Caco-2 (cell line): ENCODE measurements at regions not wholly inside any gene's neighbourhood (a gene's known extent, or its start where the extent isn't known, plus 50 kb on each side); places are given as distances from the start of the nearest gene placed in this dataset.

Experiments used
- BruUV-seq: library from RNA; stranded (reverse); fragments of 400-500 nt; replicated peaks from 2 replicates; lab custom pipeline; 2021; lab: Mats Ljungman, UMichigan
- CTCF ChIA-PET: fragments of 300-600 bp; sonication (Branson Sonifier 250); formaldehyde crosslinking; loops from one replicate; lab custom pipeline; 2022; ENCODE audit warnings: antibody characterized with exemption; lab: Charles Lee
- POLR2A ChIA-PET: fragments of 300-600 bp; sonication (Branson Sonifier 250); formaldehyde crosslinking; loops from one replicate; lab custom pipeline; 2022; ENCODE audit warnings: antibody characterized with exemption; lab: Charles Lee
- DNase-seq, 2 experiments: peaks; one replicate each; pipeline versions ENCODE4 v3.0.0 to v3.0.0-alpha.2; 2020 to 2022
- H3K27me3 ChIP-seq: replicated peaks from 2 replicates; pipeline ENCODE4 v1.6.0; 2011; ENCODE audit warnings: low read length; ENCODE audit not compliant: control insufficient read depth, insufficient read depth
- H3K36me3 ChIP-seq: 2 replicates; pipeline ENCODE4 v1.5.1; 2011; ENCODE audit warnings: low read length; ENCODE audit not compliant: control insufficient read depth, insufficient read depth
- H3K4me1 ChIP-seq: fragments of 250-450 bp; sonication (Bioruptor Pico); 2 replicates; pipeline ENCODE4 v1.5.1; 2020; ENCODE audit warnings: mild to moderate bottlenecking
- H3K4me3 ChIP-seq: 2 replicates; pipeline ENCODE4 v1.5.1; 2011; ENCODE audit warnings: low read depth, mild to moderate bottlenecking, control low read depth, low read length
- H3K9me3 ChIP-seq: fragments of 250-450 bp; sonication (Bioruptor Pico); 2 replicates; pipeline ENCODE4 v1.5.1; 2020; ENCODE audit warnings: mild to moderate bottlenecking, moderate library complexity
- H3K27ac Mint-ChIP-seq: one replicate; pipeline ENCODE4 v1.8.0; 2022; ENCODE audit warnings: mixed read lengths; ENCODE audit not compliant: unreplicated experiment
- H3K27me3 Mint-ChIP-seq: one replicate; pipeline ENCODE4 v1.8.0; 2022; ENCODE audit warnings: mixed read lengths; ENCODE audit not compliant: insufficient read depth, unreplicated experiment
- H3K36me3 Mint-ChIP-seq: one replicate; pipeline ENCODE4 v1.8.0; 2022; ENCODE audit warnings: mild to moderate bottlenecking, mixed read lengths; ENCODE audit not compliant: insufficient read depth, unreplicated experiment
- H3K4me1 Mint-ChIP-seq: one replicate; pipeline ENCODE4 v1.8.0; 2022; ENCODE audit warnings: low read depth, mixed read lengths; ENCODE audit not compliant: unreplicated experiment
- H3K4me3 Mint-ChIP-seq: one replicate; pipeline ENCODE4 v1.8.0; 2022; ENCODE audit warnings: mild to moderate bottlenecking, moderate library complexity, mixed read lengths; ENCODE audit not compliant: unreplicated experiment
- H3K9me3 Mint-ChIP-seq: one replicate; pipeline ENCODE4 v1.8.0; 2022; ENCODE audit warnings: mixed read lengths; ENCODE audit not compliant: unreplicated experiment
- CTCF ChIP-seq, 2 experiments: fragments of 200-600 bp in 1 of 2; IDR thresholded peaks; 1 replicate in 1 of 2; 2 replicates in 1 of 2; pipeline versions ENCODE4 v1.5.1 to v1.8.0; 2011 to 2022; ENCODE audit warnings: antibody characterized with exemption in 1 of 2, control low read depth in 1 of 2, inconsistent platforms in 1 of 2, low read depth in 1 of 2, low read length in 1 of 2, mild to moderate bottlenecking in 1 of 2, moderate library complexity in 1 of 2; ENCODE audit not compliant: insufficient read depth in 1 of 2, severe bottlenecking in 1 of 2, unreplicated experiment in 1 of 2
- intact Hi-C: fragments of 100-400 bp; cut with micrococcal nuclease; formaldehyde crosslinking; loops from one replicate; pipeline ENCODE4 v1.10.0; 2022; ENCODE audit not compliant: unreplicated experiment

- no peak overlapping the region for H3K27ac Mint-ChIP-seq
- Histone ChIP-seq H3K27me3 (no peaks in the 10 kb centered on the region), H3K4me1 (no peaks in the 10 kb centered on the region), H3K36me3 (no peaks in the 10 kb centered on the region), H3K9me3 (no peaks in the 10 kb centered on the region), H3K4me3 (no peak overlapping the region)
- TF ChIP-seq CTCF (IDR thresholded peaks at IDR 0.05; ENCODE audit: insufficient read depth in 1 of 2, low read depth in 1 of 2, low read length in 1 of 2, severe bottlenecking in 1 of 2, unreplicated experiment in 1 of 2) = no peak
- intact Hi-C loops = no loop called here
- H3K4me3 Mint-ChIP-seq = no peak overlapping the region
- H3K4me1 Mint-ChIP-seq = no peaks in the 10 kb centered on the region
- BruUV-seq = no TSS peak
- ChIA-PET CTCF (no interaction called here), POLR2A (no interaction called here)
- no peaks in the 10 kb centered on the region for H3K36me3 Mint-ChIP-seq
- H3K9me3 Mint-ChIP-seq = no peaks in the 10 kb centered on the region
- no peaks in the 10 kb centered on the region for H3K27me3 Mint-ChIP-seq
- DNase-seq = no peak
Measured at GRCh38 chr12:60174941-60175340, 579.1 kb downstream of the SLC16A7 start.

- POLR2A ChIA-PET = no interaction called here
- H3K27me3 ChIP-seq = no peaks in the 10 kb centered on the region
- H3K36me3 ChIP-seq = no peaks in the 10 kb centered on the region
- H3K9me3 ChIP-seq = no peaks in the 10 kb centered on the region
- intact Hi-C loops = no loop called here
- CTCF ChIA-PET = no interaction called here
- no peak for DNase-seq
- Mint-ChIP-seq H3K4me1 (no peaks in the 10 kb centered on the region), H3K9me3 (no peaks in the 10 kb centered on the region), H3K36me3 (no peaks in the 10 kb centered on the region), H3K27ac (no peak overlapping the region), H3K4me3 (no peak overlapping the region), H3K27me3 (no peaks in the 10 kb centered on the region)
- no peaks in the 10 kb centered on the region for H3K4me1 ChIP-seq
- no peak overlapping the region for H3K4me3 ChIP-seq
- BruUV-seq = no TSS peak
- TF ChIP-seq CTCF (IDR thresholded peaks at IDR 0.05; ENCODE audit: insufficient read depth in 1 of 2, low read depth in 1 of 2, low read length in 1 of 2, severe bottlenecking in 1 of 2, unreplicated experiment in 1 of 2) = no peak
Measured at GRCh38 chr12:60176891-60177290, 581.1 kb downstream of the SLC16A7 start.

GRCh38 chr12:60180298-60180697 lies 584.5 kb downstream of the SLC16A7 start:
- no peaks in the 10 kb centered on the region for H3K4me1 Mint-ChIP-seq
- no peaks in the 10 kb centered on the region for H3K9me3 Mint-ChIP-seq
- no peak for DNase-seq
- Histone ChIP-seq H3K36me3 (no peaks in the 10 kb centered on the region), H3K9me3 (no peaks in the 10 kb centered on the region), H3K4me1 (no peaks in the 10 kb centered on the region), H3K27me3 (no peaks in the 10 kb centered on the region), H3K4me3 (no peak overlapping the region)
- TF ChIP-seq CTCF (IDR thresholded peaks at IDR 0.05; ENCODE audit: insufficient read depth in 1 of 2, low read depth in 1 of 2, low read length in 1 of 2, severe bottlenecking in 1 of 2, unreplicated experiment in 1 of 2) = no peak
- no peaks in the 10 kb centered on the region for H3K36me3 Mint-ChIP-seq
- no peaks in the 10 kb centered on the region for H3K27me3 Mint-ChIP-seq
- H3K27ac Mint-ChIP-seq = no peak overlapping the region
- CTCF ChIA-PET = no interaction called here
- no TSS peak for BruUV-seq
- no peak overlapping the region for H3K4me3 Mint-ChIP-seq
- intact Hi-C loops = no loop called here
- POLR2A ChIA-PET = no interaction called here
